Liver (tissue), 2 donors: ENCODE measurements at regions not wholly inside any gene's neighbourhood (a gene's known extent, or its start where the extent isn't known, plus 50 kb on each side); places are given as distances from the start of the nearest gene placed in this dataset.

Experiments used
- RXRA ChIP-seq, 2 donors: IDR thresholded peaks; 2 replicates each; pipeline ENCODE4 v1.6.1; 2017 to 2018; ENCODE audit warnings: antibody characterized with exemption in 2 of 2, mild to moderate bottlenecking in 1 of 2
- SP1 ChIP-seq: IDR thresholded peaks from 2 replicates; pipeline ENCODE4 v1.6.1; 2018; ENCODE audit warnings: antibody characterized with exemption, mild to moderate bottlenecking
- TF ChIP-seq, protein P1 (sequence below): IDR thresholded peaks from 2 replicates; pipeline ENCODE4 v1.6.1; 2016; ENCODE audit warnings: antibody characterized with exemption
- donor health status: healthy.

- no peak for TF ChIP-seq SP1
- TF ChIP-seq RXRA (IDR thresholded peaks at IDR 0.05) = peak; percentile 52 to 61
- TF ChIP-seq, protein P1, sequence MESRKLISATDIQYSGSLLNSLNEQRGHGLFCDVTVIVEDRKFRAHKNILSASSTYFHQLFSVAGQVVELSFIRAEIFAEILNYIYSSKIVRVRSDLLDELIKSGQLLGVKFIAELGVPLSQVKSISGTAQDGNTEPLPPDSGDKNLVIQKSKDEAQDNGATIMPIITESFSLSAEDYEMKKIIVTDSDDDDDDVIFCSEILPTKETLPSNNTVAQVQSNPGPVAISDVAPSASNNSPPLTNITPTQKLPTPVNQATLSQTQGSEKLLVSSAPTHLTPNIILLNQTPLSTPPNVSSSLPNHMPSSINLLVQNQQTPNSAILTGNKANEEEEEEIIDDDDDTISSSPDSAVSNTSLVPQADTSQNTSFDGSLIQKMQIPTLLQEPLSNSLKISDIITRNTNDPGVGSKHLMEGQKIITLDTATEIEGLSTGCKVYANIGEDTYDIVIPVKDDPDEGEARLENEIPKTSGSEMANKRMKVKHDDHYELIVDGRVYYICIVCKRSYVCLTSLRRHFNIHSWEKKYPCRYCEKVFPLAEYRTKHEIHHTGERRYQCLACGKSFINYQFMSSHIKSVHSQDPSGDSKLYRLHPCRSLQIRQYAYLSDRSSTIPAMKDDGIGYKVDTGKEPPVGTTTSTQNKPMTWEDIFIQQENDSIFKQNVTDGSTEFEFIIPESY = no peak
Measured at GRCh38 chr21:34279285-34279684, 84.5 kb upstream of the KCNE2 start.
